NCI-H128 (cell line): ENCODE measurements at regions not wholly inside any gene's neighbourhood (a gene's known extent, or its start where the extent isn't known, plus 50 kb on each side); places are given as distances from the start of the nearest gene placed in this dataset.

ENCODE experiments used
- DNase-seq: peaks from one replicate; lab custom pipeline; 2025; ENCODE audit not compliant: unreplicated experiment; lab: John Stamatoyannopoulos, UW

DNA sequence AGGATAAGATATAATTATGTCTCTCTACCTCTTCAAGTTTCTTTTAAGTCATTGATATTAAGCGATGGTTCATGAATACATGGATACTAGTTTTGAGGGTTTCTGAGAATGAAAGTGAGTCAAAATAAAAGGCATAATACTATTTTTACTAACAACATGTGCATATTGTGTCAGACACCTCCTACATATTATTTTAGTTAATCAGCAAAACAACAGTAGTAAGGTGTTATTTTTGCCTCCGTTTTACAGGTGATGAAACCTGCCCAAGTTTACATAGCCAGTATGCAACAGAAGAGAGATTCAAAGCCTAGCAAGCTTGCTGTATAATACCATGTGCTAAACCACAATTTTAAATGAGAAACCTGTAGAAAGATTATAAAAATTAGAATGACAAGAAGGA, 544.1 kb downstream of the EPHA5 start:
- no peak for DNase-seq

DNA sequence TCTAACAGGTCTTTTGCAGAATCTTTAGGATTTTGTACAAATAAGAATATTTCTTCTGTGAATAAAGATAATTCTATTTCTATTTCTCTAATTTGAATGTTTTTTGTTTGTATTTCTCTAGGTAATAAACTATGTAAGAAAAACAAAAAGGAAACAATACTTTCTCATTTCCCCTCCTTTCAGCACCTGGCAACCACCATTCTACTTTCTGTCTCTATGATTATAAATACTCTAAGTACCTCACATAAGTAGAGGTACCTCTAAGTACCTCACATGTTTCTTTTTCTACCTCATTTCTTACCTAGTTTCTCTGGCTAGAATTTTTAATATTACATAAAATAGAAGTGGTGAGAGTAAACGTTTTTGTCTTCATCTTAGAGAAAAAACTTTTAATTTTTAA, 550.0 kb downstream of the EPHA5 start:
- no peak for DNase-seq

DNA sequence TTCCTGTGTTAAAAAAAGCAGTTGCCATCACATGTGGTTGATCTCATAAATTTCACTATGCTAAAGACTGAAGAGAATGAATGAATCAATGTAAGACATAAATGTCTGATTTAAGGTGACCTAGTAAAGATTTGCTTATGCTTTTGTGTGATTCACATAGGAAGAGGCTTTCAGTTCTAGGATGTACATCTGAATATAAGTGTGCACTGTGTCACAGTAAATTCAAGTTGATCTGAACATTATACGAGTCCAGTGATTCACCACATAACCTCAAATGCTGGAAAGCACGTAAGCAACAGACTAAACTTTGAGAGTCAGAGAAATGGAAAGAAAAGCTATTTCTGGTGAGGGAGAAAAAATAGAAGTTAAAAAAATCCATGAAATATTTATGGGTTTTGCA, 567.9 kb downstream of the EPHA5 start:
- no peak for DNase-seq

DNA sequence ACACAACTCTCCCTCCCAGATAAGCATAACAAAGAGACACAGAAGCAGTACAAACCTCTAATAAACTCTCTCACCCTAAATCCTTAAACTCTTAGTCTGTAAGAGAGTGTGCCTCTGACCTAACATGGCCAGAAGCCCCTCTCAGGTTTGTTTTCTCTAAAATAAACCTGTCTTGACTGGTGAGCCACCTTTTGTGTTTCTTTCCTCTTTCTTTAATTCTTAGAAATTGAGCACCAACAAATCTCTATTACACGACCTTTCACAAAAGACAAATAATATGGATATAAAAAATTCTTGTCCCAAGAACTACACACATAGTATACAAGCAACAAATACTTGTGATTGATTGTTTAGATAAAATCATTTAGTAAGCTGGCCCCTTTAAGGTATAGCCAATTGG, 573.7 kb downstream of the EPHA5 start:
- DNase-seq = no peak

DNA sequence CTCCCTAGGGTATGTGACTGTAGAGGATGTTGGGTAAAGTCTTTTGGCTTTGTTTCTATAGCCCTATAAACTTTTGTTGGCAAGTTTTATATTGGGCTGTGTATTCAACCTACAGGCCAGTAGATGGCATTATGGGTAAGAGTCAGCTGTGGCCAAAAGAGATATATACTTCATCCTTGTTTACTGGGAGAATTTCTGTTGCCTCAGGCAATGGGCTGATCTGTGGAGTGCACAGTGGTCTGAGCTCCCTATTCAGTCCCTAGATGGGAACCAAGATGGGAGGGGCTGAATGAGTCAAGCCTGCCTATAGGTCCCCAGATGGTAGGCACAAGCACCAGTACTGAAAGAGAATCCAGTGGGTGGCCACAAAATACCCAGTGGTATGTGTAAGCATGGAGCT, 580.6 kb downstream of the EPHA5 start:
- no peak for DNase-seq

DNA sequence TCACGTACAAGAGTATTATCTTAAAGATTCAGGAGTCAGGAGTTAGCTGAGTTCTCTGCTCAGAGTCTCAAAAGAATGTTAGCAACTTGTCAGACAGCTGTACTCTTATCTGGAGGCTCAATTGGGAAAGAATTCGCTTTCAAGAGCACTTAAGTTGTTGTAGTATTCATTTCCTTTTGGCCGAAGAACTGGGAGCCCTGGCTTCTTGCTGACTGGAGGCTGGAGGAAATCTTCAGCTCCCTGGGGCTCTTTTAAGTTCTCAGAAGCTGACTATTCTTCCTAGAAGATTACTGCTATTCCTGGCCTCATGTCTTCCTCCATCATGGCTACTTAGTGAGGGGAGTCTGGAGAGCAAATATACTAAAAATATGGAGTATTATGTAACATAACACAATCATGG, 587.2 kb downstream of the EPHA5 start:
- DNase-seq = no peak

DNA sequence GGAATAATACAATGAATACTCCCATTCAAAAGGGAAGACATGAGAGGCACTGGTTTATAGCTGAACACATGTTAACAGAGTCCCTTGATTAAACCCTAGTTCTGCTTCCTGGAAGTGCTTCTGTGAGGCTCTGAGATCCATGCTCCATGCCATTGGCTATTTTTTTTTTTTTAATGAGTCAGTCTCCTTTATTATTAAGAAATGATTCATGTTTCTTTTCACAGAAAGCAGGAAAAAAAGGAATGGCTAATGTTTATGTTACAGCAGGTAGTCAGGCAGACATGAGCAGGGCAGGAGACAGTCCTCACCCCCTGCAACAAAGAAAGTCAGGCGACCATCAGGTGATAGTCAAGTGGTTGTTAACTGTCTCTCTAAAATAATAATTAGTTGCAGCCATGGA, 598.7 kb downstream of the EPHA5 start:
- DNase-seq = no peak

DNA sequence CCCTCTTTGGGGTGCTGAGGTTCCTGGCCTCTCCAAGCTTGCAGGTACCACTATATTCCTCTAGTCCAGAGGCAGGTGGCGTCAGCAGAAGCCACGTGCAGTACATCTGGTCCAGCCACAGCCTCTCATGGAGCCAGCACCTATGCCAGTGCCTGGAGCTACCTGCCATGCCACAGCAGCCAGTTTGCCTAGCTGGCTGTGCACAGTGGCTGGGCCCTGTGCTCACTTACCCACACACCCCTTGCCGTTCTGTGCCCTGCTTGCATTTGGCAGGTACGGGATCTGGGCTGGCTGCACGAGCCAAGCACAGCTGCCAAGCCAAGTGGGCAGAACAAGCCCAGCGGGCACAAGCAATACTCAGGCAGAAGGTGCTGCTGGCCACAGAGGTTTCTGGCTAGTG, 601.1 kb downstream of the EPHA5 start:
- DNase-seq = no peak

DNA sequence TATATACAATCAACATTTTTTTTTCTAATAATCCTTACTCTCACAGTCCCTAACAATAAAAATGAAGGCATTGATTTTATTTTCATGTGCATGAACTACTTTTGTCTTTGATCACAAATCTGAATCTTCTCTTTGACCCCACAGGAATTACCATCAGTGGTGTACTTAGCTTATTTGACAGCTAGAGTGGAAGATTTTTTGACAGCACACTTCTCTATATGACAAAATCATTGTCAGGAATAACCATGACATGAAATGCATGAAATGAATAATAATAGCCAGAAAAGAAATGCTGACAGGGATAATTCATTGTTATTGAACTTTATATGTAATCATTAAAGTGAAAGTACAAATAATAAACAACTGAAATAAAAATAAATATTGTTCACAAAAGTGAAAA, 604.2 kb downstream of the EPHA5 start:
- no peak for DNase-seq

DNA sequence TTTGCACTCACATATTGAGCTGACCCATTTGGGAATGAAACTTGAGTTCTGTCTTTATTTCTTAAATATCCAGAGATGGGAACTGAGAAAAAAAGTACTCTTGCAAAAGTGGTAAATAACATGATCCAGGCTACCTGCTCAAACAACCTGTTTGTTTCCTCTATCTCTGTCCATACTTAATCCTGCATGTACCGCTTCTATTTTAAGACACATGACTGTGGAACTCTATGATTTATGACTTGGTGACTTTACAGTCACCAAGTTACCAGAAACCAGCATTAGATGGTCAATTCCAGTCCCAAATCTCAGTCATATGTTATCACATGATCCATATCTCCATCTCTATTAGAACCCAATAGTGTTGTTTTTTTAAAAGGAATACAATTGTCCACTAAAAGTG, 606.7 kb downstream of the EPHA5 start:
- DNase-seq = no peak

DNA sequence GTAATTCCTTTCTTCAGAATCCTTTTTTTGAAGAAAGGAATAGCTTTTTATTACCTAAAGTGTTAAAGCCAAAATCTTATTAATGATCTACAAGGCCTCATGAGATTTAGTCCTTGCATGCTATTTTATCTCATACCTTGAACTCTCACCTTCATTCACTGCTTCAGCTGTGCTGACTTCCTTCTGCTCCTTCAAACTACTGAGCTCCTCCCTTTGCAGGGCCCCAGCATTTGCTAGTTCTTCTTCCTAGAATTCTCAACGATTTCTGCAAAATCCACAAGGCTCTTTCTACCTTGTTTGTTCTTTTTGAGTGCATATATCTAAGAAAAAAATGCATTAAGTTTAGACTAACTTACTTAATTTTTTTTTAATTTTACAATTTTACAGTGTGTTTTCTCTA, 619.5 kb downstream of the EPHA5 start:
- DNase-seq = no peak

DNA sequence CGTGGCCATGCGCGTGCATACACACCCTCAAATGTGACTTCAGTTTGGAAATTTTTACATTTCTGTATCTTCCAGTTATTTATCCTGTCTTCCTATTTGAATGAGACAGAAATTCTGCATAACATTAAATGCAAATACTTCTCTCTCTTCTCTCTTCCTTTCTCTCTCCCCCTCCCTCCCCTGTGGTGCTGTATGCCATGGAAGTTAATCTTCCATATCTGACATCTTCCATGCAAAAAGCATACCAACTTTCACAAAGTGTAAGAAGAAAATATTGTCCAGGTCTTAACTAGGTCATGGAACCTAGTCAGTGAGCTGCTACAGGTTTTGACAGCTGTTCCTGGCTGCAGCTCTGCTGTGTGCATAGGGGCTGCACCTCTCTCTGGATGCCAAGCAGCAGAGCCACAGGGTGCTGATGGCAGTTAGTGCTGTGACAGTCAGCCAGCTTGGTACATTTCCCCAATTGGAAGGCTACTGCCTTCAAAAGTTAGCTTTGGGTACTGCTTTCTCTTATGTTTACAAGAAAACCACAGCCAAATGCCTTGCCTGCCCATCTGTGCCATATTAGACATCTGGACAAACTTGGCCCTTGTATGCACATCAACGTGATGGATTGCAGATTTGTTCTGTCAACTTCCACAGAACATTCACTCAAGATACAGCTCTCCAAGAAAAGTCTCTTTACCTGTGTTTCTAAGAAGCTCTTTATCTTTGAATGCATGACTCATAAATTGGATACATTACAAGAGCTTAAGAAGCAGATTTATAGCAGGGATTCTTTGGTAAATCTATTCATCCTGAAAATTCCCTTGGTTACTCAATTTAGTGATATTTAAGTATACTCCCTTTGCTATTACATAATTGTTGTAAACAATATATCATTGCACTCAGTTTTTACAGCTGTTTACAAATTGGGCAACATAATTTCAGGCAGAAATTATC, 623.8 kb downstream of the EPHA5 start:
- DNase-seq = no peak

DNA sequence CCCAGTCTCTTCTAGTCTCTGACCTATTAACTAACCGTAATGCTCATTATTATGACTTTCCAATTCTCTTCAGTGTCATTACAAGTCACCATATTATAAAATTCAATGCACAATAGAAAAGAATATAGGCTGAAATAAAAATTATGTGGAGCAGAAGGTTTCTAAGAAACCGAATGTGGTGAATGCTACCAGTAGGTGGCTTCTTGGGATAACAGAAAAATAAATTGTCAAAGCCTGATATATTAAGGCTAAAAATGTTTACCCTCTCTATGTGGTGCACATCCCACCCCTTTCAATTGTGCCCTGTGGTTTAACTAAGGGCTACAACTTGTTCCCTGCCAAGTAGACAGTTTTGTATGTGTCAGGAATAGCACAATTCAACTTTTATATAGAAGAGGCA, 624.6 kb upstream of the TECRL start:
- DNase-seq = no peak

DNA sequence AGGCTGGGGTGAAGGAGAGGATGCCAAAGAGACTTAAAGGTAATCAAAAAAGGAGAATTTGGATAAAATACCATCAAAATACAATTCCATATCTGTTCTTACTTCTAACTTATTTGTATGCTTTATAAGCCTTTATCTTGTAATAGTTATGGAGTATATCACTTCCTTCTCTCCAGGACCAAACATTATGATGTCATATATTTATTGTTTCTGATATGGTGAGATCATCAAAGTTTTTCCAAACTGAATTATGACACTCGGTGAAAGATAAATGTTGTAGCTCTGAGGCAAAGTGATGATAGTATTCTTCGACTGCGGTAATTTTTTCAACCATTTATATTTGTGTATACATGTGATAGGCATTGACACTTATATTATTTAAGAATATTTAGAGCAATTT, 619.3 kb upstream of the TECRL start:
- DNase-seq = no peak

DNA sequence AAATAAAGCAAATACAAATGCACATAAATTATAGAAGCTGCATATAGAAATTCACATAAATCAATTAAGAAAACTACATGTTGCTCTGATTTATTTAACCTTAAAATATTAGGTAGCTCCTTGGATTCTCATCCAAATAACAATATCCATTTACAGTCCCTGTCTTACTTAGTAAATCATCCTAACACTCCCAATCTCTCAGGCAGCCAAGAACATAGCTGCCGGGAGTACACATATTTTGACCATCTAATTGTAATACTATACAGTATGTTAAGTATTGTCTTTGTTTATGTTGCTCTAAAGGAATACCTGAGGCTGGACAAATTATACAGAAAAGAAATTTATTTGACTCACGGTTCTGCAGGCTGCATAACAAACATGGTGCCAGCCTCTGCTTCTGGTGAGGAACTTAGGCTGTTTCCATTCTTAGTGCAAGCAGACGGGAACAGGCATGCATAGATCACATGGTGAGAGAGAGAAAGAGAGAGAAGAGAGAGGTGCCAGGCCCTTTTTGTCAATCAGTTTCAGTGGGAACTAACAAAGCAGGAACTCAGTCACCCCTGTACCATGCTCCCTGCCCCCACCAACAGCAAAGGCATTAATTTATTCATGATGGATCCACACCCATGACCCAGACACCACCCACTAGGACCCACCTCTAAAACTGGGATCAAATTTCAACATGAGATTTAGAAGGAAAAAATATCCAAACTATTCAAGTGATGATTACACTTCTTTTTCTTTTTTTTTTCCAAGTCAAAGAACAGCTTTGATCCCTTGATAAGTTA, 614.8 kb upstream of the TECRL start:
- no peak for DNase-seq

DNA sequence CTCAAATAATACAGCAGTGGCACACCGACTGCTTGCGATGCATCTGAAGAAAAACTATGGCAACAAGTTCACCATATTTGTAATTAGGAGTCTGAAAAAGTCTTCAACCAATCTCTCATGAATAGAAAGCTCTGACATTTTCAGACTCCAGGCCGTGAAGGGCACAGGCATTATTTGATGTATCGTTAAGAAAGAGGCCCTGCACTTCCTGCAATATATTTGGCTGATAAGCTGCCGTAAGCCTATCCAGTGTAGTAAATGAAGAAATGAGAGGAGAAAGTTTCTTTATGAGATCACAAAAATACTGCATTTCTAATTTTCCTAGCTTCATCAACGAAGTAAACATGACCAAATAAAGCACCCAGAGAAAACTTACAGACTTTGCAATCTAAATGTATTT, 613.8 kb upstream of the TECRL start:
- DNase-seq = no peak

DNA sequence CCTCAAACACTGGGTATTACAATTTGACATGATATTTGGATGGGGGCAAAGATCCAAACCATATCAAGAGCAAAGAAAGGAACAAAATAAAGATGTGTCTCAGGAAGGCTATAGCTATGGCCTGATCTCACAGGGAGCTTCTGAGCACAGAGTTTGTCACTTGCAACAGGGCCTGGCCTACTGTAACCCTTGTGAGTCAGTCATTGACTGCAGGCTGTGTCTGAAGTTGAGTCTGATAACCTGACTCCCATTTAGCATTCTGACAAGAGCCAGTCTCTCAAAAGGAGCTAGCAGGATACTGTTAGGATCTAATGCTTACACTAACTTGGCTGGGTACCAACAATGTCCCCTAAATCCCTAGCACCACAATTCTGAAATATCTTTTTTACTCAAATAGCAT, 612.5 kb upstream of the TECRL start:
- no peak for DNase-seq

DNA sequence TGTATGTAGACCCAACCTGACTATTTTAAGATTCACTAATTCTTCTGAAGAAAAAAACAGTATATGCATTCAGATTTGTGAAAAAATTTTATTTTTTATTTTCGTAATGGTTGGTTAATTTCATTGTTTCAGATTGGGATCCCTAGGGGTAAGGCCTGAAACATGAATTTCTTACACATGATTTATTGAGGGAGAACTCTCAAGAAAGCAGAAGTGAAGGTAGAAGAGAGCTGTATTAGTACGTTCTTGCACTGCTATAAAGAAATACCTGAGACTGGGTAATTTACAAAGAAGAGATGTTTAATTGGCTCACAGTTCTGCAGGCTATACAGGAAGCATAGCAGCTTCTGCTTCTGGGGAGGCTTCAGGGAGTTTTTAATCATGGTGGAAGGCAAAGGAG, 611.9 kb upstream of the TECRL start:
- no peak for DNase-seq

DNA sequence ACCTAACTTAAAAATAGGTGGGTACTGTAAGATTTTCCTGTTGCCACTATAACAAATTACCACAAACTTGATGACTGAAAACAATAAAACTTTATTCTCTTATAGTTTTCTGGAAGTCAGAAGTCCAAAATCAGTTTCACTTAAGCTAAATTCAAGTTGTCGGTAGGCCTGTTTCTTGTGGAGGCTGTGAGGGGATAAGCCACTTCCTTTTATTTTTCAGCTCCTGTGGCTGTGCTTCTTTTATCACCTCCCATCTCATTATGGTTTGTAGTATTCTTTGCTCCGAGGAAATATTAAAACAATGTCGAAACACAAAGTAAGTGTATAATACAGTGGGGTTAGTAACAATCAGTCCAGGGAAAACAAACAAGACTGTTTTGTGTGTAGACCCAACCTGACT, 610.5 kb upstream of the TECRL start:
- no peak for DNase-seq

DNA sequence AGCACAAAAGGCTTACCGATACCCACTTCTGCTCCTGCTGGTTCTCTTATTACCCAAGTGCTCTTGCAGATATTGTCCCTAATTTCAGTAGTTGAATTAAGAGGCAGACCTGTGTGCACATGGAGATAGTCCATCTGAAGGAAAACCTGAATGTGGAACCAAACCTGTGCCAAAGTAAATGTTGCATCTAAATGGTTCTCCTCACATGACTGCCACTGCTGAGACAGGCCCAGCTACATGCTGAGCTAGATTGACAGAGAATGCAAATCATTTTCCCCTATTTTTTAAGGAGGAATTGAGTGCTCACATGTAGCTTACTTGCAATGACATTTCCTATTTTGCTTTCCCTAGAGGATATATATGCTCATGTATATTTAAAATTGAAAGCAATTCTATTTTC, 609.1 kb upstream of the TECRL start:
- DNase-seq = no peak

DNA sequence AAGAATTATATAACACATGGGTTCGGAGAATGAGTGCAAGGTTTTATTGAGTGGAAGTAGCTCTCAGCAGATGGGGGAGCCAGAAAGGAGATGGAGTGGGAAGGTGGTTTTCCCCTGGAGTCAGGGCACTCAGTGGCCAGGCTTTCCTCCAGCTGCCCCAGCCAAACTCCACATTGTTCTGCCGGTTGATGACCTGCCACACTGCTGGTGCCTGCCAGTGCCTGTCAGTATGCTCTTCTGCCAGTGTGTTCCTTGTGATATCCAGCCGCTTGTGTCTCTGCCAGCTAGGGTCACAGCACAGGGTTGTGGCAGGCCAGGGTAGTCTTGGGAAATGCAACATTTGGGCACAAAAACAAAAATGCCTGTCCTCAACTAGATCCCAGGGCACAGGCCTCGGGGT, 604.8 kb upstream of the TECRL start:
- no peak for DNase-seq

DNA sequence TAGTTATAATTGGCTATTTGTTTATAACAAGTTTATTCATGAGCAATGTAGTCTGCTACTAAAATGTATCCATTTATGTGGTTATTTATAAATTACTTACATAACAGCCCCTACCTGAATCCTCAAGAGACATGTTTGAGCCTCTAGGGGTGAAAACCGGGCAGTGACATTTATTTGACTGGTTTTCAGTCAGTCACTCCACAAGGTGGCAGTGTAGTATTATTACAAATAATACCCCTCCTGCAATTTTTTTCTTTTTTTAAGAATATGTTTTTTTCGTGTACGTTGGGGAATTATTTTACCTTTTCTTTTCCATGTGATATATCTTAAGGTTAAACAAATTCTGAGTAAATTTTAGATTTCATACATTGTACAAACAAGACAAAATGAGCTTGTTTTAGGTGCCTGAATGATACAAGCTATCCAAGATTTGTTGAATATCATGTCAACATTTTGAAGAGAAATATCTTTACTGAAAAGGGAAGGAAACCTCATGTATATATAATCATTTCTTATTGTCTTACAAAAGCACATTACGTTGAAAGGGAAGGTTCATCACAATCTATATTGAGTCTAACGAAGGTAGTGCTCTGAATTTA, 598.7 kb upstream of the TECRL start:
- no peak for DNase-seq
